C1 segment of cervical spinal cord (tissue), 14 donors: ENCODE measurements at regions not wholly inside any gene's neighbourhood (a gene's known extent, or its start where the extent isn't known, plus 50 kb on each side); places are given as distances from the start of the nearest gene placed in this dataset.

ENCODE experiments used
- DNase-seq, 14 donors: peaks; one replicate each; lab custom pipeline; 2025; lab: John Stamatoyannopoulos, UW

DNA sequence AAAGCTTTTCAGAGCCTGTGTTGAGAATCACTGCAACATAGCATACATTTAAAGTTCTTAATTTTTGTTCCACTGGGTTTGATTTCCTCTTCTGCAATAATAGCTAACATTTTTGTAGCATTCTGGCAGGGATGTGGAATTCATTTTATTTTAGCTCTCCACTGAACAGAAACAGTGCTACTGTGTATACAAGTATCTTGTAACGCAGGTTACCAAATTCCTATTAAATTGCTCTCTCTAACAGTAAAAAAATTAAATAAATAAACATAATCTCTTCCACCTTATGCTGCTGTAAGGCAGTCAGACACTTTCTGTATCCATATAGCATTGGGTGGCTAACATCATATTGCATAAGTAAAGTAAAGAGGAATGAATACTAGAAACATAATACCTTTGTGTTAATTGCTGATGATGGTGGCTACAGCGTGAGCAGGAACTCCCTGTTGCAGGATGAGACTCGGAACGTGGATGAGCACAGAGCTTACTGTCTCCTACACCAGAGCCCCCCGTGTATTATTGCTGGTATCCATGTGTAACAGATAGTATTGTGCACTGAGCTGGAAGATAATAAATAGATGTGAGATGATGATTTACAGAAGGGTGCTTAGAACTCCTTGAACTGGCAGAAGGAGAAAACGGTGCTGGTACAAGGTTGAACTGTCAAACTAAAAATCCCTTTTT lies 276.9 kb upstream of the SNX7 start:
- no peak for DNase-seq

DNA sequence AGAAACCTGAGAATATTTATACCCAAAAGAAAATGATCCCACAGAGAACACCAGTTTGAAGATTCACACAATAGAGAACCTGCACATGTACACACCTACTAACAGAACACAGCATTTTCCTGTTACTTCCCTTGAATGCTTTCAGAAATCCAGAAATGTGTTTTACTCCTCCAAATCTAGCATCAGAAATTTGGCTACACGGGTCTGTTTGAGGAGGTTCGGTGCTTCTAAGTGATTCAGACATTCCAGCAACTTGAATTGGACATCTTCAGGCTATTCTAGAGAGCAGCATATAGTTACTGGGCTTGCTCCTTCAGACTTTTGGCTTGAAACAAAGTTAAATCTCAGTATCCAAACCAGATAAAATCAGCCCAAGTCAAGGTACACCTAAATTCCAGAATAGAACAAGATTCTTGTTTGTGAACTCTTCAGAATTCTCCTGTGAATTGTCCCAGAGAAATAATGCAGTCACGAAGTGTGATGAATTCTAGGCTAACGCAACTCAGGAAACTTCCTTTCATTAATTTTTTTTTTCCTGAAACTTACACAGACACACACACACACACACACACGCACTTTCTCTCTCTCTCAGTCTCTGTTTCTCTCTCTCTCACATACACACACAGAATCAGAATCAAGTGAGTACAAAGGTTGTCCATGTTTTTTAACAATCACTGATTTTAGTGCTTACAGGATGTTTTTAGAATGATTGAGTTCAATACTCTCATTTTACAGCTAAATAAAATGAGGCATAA lies 278.4 kb upstream of the SNX7 start:
- no peak for DNase-seq

DNA sequence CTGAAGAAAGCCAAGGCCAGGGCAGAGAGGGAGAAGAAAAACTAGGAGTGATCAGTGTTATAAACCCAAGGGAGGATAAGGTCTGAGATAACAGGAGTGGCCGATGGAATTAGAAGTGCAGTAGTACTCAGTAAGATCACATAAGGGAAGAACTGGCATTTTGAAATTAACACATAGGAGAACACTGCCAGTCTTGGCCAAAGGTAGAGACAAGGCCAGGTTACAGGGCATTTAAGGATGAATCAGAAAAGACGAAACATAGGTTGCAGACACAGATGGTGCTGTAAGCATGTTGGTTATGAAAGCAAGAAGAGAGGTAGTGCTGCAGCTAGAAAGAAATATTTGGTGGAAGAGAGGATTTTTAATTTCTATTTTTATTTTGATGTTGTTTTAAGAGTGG lies 278.9 kb upstream of the SNX7 start:
- DNase-seq = no peak

DNA sequence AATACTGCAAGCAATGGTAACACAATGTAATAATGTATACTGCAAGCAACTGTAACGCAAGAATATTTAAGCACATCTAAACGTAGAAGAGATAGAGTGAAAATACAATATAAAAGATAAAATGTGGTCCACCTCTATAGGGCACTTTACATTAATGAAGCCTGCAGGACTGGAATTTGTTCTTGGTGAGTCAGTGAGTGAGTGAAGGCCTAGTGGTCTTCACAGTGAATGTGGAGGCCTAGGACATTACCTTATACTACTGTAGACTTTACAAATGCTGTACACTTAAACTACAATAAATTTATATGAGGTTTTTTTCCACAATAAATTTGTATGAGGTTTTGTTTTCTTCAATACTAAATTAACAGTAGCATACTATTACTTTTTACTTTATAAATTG lies 287.4 kb upstream of the SNX7 start:
- DNase-seq = no peak

DNA sequence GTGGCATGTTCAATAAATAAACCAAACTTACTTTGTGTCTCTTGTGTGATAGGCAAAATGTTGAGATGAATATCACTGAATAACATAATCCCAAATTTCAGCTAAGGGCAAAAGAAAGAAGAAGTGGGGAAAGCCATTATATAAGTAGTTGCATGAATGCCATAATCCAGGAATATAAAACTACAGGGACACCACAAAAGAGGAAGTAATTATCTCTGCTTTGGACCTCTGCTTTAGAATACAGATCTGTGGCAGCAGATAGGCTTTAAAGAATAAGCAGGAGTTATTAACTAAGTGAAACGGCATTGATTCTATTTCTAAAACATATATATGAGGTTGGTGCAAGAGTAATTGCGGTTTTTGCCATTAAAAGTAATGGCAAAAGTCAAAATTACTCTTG lies 288.5 kb upstream of the SNX7 start:
- no peak for DNase-seq

DNA sequence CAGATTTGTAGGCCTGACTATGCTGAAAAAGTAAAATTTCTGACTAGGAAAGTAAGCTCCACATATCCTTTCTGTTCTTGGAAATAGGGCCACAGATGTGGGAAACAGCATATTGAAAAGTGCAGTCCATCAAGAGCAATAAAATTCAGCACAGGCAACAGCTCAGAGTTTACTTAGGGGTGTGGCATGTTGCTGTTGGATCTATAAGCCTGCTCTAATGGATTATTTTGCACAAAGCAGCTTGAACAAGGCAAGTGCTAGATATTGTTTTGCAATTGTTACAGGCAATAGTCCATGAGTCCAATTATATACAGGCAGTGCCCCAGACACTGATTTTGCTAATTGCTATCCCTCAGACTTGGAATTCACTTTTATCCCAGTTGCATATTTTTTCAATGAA lies 289.8 kb upstream of the SNX7 start:
- DNase-seq = no peak

DNA sequence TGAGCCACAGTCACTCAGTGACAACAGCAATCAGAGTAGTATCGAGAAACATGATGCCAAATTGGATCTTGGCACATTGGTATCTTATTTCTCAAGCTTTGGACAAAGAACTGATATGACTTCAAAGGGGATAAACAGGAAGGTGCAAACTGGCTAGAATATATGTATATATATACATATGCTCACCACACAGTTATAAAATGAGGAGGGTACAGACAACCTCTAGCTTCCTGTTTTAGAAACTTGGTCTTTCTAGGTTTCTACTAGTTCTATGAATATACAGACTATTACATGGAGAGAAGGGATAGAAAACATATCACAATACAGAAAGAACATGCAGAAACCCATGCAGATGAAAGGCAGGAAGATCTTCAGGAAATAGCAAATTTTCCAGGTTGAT lies 292.1 kb upstream of the SNX7 start:
- no peak for DNase-seq

DNA sequence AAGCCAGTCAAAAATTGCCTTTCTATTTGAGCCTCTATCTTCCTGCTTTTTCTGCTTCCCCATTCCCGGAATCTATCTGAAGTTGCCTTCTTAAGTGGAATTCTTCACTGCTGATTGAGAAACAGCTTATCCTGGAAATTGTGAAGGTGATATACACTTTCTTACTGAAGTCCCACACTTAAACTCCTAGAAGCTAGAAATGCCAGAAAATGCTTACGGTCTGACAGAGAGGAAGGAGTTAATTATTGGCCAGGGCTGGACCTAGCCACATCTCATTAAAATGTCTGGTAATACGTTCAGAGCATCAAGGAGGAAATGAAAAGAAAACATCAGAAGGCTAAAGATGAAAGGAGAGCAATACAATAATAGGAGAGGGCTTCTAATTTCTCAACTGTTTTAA lies 292.5 kb upstream of the SNX7 start:
- DNase-seq = no peak

DNA sequence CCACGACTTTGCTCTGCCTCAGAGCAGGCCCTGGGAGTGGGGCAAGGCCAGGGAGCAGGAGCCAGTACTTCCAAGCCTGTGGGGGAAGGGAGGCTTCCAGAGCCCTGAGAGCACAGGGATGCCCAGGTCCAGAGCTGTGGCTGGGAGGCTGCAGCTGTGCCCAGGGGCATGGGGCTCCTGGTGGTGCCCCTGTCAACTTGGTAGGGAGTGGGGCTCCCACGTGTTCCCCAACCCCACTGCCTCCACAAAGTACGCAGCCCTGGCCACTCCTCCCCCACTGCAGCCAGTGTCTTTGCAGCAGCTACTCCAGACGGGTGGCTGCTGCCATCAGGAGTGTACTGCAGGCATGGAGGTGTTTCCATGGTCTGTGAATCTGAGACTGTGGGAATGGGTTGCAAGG lies 294.1 kb upstream of the SNX7 start:
- no peak for DNase-seq

DNA sequence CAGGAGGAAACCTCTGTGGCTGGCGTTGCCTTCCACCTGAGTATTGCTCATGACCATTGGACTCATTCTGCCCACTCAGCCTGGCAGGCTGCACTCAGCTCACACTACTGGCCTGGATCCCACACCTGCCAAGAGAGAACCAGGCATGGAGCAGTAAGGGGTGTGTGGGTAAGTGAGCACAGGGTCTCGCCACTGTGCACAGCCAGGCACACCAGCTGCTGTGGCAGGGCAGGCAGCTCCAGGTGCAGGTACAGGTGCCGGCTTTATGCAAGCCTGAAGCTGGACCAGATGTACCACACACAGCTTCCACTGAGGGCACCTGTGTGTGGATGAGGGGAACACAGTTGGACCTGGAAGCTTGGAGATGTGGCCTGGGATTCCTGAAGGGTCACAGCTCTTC lies 295.2 kb upstream of the SNX7 start:
- no peak for DNase-seq

DNA sequence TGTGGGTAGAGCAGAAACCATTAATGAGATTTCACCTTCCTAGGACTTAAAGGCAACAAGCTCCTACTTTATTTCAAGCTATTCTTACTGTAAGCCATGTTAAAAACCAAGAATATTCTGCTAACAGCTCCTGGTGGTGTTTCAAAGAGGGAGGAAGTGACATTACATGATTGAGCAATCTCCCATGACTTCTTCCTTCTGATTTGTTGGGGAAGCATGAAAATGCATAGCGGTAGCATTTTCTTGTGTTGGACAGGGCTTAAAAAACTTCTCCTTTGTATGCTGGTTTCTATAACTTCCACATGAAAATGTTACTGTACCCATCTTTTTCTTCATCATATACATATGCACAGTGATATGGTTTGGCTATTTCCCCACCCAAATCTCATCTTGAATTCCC lies 297.0 kb upstream of the SNX7 start:
- DNase-seq = no peak

DNA sequence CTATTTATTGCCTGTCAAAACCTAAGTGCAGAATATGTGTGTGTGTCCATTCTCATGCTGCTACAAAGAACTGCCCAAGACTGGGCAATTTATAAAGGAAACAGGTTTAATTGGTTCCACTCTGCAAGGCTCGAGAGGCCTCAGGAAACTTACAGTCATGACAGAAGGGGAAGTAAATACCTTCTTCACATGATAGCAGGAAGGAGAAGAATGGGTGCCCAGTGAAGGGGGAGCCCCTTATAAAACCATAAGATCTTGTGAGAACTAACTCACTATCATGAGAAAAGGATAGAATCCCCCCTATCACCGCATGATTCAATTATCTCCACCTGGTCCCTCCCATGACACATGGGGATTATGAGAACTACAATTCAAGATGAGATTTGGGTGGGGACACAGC lies 300.7 kb upstream of the SNX7 start:
- DNase-seq = no peak

DNA sequence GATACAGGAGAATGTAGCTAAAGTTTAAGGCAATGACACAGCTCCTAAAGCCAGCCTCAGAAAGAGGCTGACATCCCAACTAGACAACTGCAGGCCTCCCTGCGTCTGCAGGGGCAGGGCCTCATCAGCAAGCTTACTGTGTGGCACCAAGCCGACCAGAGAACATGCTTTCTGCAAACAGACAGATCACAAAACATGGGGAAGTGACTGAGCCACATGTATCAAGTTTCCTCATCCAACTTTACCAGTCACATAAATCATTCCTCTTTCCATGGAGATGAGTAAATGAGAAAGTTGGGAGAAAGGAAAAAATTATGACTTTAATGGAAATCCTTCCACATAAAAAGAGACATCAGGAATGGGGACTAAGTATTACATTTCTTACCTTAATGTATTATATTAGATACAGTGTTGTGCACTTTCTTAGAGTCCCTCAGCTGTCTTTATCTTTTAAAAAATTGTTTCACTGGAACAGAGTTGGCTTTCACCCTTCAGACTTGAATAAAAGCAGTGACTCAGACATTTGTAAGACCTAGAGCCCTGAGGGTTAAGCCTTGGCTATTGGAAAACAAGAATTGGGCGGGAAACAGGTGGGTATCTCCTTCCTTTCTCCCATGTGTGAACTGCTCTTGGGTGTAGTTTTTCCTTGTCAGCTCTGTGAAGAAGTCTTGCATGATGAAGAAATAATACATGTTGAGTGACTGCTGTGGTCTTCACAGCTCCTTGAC lies 305.7 kb upstream of the SNX7 start:
- no peak for DNase-seq

DNA sequence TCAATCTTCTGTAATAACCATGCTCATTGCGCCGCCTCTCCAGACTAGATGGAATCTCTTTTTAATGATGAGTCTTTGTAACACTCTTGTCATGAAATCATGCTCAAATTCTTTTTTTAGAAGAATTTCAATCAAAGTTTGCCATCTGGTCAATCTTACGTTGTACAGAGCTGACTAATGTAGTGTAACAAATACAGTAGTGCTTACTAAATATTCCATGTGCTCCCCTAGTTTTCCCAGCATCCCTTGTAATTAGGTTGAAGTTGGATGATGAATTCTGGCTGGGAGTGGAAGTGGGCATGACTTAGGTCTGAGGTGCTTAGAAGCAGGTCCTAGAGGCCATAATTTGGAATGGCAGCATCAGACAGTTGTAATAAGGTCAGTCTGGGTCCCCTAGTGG lies 309.1 kb upstream of the SNX7 start:
- no peak for DNase-seq

DNA sequence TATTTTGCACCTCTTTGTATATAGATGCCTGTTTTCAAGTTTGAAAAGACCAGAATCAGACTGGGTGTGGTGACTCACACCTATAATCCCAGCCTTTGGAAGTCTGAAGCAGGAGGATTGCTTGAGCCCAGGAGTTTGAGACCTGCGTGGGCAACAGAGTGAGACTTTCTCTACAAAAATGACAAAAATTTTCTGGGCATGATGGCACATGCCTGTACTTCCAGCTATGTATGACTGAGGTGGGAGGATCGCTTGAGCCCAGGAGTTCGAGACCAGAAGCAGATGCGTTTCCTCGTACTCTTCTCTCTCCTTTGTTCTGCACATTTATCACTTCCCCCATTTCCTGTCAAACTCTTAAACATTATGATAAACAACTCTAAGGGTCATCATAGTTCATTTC lies 310.0 kb upstream of the SNX7 start:
- no peak for DNase-seq

DNA sequence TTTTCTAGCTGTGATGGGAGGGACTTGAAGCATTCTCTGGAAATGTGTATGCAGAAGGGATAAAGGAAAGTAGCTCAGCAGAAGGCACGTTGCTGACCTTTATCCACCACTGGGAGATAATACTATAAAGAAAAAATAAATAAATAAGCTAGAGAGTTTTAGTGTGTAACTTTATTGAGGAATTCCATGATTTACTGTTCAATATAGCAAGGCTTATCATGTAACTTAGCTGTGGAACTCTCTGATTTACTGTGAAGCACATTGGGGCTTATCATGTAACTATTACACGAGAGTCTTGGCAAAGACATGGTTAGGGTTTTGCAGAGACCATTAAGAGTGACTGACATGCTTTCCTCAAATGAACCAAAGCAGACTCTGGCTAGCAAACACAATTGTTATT lies 316.1 kb upstream of the SNX7 start:
- DNase-seq = no peak

DNA sequence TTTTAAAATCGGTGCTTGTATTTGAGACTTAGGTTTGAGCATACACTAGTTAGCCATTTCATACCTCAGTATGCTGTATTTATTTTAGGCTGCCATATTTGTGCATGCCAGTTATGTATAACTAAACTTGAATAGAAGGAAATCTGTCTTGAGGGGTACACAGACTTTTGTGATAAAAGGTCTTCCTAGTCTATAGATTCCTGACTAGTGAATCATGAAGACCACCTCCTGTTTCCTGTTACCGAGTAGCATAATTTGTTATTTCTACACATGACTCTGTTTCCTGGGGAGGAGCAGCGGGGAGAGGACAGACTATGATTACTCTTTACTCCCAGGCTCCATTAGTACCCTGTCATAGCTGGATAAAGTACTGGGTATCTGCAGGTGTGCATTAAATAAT lies 316.8 kb upstream of the SNX7 start:
- DNase-seq = no peak

DNA sequence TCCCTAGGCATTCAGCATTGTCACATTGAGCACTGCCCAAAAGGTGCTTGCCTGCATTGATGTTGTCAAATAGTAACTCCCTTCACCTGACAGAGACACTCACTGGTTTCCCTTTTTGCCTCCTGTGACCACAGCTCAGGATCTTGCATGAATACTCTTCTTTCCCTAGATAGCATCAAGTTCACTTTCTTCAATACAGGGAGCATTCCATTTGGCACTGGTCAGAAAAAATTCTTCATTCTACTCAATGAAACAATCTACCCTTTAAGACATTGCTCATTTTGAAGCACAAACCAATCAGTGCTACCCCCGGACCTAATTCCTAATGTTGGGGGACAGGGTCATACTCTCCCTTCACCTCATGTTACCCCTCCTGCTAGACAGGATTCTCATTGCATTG lies 319.0 kb upstream of the SNX7 start:
- no peak for DNase-seq

DNA sequence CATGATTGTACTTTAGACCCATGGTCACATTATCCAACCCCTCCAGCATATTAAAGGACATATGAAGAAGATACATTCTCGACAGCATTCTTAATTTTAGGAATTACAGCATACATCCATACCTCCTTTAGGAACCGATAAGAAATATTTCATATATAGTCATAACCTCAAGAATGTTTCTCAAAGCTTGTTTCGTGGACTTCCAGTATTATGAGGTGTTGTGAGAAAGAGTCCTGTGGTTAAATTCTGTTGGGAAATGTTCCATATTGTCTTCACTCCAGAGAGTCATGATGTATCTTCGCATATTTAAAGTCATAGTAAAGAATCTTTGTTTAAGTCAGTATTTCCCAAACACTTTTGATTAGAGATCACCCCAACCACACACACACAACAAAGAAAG lies 321.0 kb upstream of the SNX7 start:
- DNase-seq = no peak

DNA sequence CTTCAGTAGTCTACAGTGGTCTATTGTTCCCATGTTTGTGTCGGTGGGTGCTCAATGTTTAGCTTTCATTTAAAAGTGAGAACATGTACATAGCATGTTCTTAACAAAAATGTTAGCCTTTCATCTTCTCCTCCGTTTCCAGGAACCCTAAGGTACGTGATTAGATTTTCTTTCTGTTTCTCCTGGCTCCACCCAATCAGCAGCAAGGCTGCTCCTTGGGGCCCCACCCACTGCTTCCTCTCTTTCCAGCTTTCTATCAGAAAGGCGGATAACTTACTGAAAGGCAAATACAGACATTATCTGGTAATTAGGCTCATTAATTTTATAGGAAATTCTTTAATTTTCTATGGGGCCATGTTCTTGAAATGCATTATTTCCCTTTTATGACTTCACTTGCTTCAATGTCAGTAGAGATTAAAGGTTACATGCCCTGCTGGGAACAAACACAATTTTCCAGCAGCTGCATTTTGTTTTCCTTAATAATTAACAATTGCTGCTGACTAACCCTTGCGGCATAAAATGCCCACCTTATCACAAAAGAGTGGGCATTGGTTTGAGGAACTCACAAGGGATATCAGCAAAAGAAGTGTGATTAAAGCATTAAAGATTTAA lies 324.9 kb upstream of the SNX7 start:
- no peak for DNase-seq

DNA sequence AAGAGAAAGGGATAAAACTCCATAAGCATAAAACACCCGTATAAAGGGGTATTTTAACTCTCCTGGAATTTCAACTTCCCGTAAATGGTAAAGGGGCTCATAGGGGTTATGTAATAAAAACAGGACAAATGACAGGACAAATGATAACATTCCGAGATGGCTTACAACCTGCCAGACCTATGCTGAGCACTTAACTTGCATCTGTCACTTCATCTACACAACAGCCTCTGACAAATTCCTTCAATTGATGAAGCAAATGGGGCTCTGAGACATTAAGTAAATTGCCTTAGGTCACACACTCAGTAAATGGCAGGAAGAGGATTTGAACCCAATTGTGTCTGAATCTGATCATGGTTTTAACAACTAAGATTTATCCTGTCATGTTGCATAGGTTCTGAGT lies 327.6 kb upstream of the SNX7 start:
- no peak for DNase-seq

DNA sequence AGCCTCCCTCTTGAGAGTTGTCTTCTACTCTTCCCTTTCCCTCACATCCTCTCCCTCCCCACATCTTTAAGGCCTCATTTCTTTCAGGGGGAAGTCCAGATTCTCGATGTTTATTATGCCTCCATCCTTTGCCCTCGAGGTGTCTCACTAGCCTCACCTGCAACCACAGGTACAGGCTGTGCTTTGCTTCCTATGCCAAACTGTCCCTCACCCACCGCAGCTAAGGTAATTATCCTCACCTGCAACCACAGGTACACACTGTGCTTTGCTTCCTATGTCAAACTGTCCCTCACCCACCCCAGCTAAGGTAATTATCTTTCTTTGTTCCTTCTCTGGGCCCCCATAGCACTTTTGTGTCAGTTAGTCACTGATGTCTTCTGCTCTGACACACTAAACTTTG lies 328.1 kb upstream of the SNX7 start:
- DNase-seq = no peak
